ENCODE measurements at regions not wholly inside any gene's neighbourhood (a gene's known extent, or its start where the extent isn't known, plus 50 kb on each side); places are given as distances from the start of the nearest gene placed in this dataset.

DNA sequence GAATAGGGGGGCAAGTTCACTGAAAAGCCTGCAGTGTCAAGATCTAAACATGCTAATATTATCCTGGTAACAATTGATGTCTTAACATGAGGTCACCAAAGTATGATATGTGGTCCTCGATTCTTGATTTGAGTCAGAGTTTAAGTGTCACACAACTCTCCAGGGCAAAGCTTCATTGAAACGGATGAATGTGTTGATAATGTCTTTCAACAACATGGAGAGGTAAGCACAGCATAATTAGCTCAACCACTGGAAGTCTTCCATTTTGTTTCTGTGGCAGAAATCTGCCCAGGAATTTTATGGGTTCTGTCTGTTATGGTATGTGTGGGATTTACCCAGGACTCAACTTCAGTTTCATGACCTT lies 591.5 kb downstream of the ZNF385D start:
- no peak for DNase-seq
- in situ Hi-C loops (cut with MboI; ENCODE audit: low pct_unique_long_range_greater_than_20kb, low sequenced_read_pairs) = no loop called here

DNA sequence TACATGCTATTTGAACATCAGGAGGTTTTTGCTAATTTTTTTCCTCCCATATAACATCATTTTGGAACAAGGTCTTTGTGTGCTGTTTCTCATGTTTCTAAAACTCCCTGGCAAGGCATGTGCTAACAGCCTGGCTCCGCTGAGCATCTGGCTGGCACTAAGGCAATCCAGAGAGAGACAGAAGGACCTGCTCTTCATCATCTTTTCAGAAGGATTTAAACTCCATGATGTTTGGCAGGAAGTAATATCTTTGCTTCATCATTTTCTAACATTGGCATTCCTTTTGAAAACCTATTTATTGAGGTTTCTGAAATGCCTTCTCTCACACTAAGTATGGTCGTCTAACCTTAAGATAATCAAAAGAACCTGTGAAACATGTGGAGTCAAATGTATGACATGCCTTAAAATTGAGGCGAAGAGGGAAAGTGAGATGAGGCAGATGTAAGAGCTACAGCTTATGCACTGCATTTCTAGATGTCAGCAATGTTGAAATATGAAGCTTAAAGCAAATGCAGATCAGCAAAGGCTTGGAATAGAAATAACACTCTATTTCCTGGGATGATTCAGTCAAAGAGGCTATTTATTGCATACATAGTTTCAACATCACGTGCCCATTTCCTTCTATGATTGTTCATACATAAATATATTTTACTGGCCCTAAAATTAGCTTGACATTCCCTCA lies 592.0 kb downstream of the ZNF385D start:
- in situ Hi-C loops (cut with MboI; ENCODE audit: low pct_unique_long_range_greater_than_20kb, low sequenced_read_pairs) = no loop called here
- no peak for DNase-seq

DNA sequence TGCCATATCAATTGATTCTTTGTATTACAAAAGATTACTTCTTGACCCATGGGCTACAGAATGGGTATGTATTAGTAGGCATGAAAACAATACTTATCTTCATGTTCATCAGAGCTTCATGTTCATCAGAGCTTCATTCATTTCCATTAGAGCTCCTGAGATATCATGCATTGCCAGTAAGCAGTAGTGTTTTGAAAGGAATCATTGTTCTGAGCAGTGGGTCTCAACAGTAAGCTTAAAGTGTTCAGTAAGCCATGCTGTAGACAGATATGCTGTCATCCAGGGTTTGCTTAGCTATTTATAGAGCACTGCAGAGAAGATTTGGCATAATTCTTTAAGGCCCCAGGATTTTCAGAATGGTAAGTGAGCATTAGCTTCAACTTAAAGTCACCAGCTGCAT lies 596.1 kb downstream of the ZNF385D start:
- DNase-seq = no peak
- in situ Hi-C loops (cut with MboI; ENCODE audit: low pct_unique_long_range_greater_than_20kb, low sequenced_read_pairs) = no loop called here

DNA sequence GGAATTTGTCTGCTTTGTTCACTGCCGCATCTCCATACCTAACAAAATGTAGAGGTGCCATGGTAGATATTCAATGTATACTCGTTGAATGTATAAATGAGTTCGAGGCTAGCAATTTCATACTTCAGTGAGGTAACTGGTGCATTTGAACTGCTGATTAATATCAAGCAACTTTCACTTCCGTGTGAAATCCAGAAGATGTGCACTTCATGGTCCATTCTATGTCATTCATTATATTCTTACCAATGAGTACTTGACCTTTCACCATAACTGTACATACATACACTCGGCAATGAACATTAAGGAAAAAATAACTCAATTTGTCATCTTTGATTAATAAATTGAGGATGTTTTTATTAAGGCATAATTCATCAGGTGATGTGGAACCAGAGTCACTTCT lies 598.5 kb downstream of the ZNF385D start:
- in situ Hi-C loops (cut with MboI; ENCODE audit: low pct_unique_long_range_greater_than_20kb, low sequenced_read_pairs) = no loop called here
- DNase-seq = no peak

DNA sequence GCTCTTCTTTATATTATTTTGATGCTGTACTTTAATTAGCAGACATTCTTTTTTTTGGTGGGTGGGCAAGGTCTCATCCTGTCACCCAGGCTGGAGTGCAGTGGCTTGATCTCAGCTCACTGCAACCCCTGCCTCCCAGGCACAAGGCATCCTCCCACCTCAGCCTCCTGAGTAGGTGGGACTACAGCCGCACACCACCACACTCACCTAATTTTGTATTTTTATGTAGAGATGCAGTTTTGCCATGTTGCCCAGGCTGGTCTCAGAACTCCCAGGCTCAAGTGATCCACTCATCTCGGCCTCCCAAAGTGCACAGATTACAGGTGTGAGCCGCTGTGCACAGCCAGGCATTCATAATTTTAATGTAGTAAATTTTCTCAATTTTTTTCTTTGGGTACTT lies 608.1 kb downstream of the ZNF385D start:
- peak; percentile 42 for DNase-seq
- in situ Hi-C loops (cut with MboI; ENCODE audit: low pct_unique_long_range_greater_than_20kb, low sequenced_read_pairs) = no loop called here

DNA sequence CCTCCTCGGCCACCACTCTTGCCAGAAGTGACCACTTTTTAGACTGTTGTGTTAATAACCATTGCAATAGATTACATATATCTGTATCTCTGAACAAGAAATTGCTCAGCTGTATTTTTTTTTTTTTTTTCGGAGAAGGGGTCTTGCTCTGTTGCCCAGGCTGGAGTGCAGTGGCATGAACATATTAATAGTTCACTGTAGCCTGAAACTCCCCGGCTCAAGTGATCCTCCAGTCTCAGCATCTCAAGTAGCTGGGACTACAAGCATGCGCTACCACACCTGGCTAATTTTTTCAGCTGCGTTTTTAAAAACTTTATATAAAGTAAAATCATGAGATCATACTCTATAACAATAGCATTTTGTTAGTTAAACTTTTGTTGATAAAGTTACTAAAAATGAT lies 609.0 kb downstream of the ZNF385D start:
- DNase-seq = no peak
- in situ Hi-C loops (cut with MboI; ENCODE audit: low pct_unique_long_range_greater_than_20kb, low sequenced_read_pairs) = no loop called here

DNA sequence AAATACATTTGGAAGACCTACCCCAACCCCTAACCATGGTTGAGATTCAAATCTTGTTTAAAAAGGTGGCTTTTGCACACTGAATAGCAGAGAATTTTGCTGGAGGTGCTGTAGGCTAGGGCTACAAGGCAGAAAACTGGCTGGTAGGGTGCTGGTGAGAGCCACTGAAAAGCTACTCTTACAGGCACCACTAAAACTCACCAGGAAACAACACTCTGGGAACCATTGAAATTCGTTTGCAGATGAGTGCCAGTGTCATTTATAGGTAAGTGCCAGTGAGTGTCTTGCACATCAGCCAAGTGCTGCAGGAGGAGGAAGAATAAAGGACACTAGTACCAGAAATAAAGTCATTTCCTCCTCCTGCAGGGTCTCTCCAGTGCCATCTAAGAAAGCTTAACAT lies 610.2 kb downstream of the ZNF385D start:
- DNase-seq = no peak
- in situ Hi-C loops (cut with MboI; ENCODE audit: low pct_unique_long_range_greater_than_20kb, low sequenced_read_pairs) = no loop called here

DNA sequence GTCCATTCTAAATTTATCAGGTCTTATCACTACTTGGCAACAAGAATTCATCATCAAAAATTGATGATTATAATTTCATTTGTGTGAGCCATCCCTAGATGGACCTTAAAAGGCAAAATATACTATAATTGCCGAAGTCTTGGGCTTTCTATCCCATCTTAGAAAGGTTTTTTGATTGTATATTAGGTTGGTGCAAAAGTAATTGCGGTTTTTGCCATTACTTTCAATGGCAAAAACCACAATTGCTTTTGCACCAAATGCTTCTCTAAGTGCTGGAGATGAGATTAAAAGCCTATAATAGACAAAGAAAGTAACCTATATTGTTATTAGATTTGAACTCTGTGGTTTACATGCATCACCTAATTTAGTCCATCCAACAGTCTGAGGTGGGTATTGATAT lies 612.9 kb downstream of the ZNF385D start:
- in situ Hi-C loops (cut with MboI; ENCODE audit: low pct_unique_long_range_greater_than_20kb, low sequenced_read_pairs) = no loop called here
- no peak for DNase-seq

DNA sequence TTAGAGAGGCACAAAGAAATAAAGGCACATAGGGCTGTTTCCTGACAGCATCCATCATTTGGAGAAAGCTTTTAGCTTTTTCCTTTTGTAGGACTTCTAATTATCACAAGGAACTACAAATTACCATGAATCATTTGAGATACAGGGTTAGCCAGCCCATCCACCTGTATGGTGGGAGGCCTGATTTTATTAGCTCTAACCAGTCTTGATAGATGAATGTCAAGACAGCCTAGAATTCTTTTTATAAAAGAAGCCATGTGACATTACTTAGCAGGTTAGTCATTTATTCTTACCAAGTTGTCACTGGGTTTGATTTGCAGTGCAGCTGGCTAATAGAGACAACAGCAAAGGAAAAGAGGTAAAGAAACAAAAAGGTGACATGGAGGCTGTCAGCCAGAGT lies 618.1 kb downstream of the ZNF385D start:
- DNase-seq = no peak
- in situ Hi-C loops (cut with MboI; ENCODE audit: low pct_unique_long_range_greater_than_20kb, low sequenced_read_pairs) = no loop called here

DNA sequence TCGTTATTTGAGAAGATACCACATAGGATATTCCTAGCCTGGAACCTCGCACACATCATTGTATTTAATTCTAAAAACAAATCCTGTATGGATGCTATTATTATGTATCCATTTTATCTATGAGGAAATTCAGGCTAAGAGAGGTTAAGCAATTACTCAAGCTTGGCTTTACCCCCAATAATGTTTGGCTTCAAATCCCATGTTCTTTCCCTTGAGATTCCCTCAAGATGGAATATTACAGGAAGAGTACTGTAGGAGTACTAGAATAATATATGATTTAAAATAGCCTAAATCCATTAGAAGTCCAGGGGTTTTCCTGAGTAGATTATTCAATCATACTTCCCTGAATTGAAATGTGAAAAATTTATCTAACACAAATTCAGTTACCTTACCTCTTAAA lies 630.2 kb downstream of the ZNF385D start:
- in situ Hi-C loops (cut with MboI; ENCODE audit: low pct_unique_long_range_greater_than_20kb, low sequenced_read_pairs) = no loop called here
- no peak for DNase-seq

DNA sequence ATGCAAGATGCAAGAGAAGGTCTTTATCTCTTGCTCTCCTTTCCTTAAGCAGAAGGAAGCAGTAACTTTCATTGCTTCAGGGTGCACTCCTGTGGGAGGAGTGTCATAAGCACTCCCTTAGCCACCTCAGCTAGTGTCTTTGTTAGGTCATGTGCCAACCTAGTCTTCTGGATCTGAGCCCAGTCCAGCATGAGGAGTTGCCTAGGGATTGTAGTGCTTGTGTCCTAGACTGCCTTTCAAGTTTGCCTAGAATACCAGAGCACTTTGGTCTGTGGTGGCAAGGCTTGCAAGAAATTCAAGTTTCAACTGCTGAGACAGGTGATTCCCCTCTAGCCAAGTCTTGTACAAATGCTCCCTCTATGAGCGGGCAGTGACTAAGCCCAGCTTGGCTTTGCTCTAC lies 633.6 kb downstream of the ZNF385D start:
- no peak for DNase-seq
- in situ Hi-C loops (cut with MboI; ENCODE audit: low pct_unique_long_range_greater_than_20kb, low sequenced_read_pairs) = no loop called here

DNA sequence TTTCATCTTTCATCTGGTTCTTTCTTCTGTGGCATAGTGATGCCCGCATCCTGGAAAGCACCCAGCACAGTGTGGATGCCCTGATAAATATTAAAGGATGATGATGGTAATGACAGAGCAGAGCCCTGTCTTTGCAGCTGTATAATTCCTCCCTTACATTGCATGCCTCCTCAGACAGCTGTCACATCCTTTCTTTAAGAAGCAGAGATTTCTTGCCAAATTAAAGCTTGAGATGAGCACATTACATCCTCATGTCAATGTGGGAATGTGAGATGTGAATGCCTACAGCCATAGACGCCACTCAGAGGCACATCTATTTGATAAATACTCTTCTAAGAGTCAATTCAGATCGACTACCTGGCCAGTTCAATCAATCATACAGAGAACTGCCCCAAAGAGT lies 642.0 kb downstream of the ZNF385D start:
- in situ Hi-C loops (cut with MboI; ENCODE audit: low pct_unique_long_range_greater_than_20kb, low sequenced_read_pairs) = no loop called here

DNA sequence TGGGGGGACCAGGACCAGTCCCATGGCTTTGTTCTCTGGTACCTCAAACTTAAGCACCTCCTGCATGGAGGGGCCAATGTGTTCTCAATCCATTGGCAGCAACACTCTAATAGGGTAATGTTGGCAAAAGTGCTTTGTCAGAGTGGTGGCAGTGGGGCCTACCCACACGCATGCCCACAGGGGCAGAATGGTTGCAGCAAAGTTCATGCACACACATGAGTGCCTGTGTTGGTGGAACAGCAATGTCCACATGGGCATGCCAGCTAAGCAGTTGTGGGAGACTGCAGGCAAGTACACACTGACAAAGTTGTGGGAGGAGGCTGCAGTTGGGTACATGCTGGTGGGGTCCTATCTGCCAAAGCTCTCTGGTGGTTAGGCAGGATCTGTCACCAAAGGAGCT lies 645.2 kb downstream of the ZNF385D start:
- no peak for DNase-seq
- in situ Hi-C loops (cut with MboI; ENCODE audit: low pct_unique_long_range_greater_than_20kb, low sequenced_read_pairs) = no loop called here

More for the DNA sequence above, 642.0 kb downstream of the ZNF385D start:
- no peak for DNase-seq

DNA sequence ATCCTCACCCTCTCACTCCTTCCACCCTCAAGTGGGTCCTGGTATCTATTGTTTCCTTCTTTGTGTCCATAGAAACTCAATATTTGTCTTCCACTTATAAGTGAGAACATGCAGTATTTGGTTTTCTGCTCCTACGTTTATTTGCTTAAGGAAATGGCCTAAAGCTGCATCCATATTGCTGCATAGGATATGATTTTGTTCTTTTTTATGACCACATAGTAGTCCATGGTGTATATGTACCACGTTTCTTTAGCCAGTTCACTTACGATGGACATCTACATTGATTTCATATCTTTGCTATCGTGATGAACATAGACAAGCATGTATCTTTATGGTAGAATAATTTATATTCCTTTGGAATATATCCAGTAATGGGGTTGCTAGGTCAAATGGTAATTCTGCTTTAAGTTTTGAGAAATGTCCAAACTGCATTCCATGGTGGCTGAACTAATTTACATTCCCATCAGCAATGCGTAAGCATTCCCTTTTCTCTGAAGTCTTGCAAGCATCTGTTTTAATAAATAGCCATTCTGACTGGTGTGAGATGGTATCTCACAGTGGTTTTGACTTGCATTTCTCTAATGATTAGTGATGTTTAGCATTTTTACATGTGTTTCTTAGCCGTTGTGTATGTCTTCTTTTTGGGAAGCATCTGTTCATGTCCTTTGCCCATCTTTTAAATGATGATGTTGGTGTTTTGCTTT lies 650.2 kb downstream of the ZNF385D start:
- DNase-seq = no peak
- in situ Hi-C loops (cut with MboI; ENCODE audit: low pct_unique_long_range_greater_than_20kb, low sequenced_read_pairs) = no loop called here

DNA sequence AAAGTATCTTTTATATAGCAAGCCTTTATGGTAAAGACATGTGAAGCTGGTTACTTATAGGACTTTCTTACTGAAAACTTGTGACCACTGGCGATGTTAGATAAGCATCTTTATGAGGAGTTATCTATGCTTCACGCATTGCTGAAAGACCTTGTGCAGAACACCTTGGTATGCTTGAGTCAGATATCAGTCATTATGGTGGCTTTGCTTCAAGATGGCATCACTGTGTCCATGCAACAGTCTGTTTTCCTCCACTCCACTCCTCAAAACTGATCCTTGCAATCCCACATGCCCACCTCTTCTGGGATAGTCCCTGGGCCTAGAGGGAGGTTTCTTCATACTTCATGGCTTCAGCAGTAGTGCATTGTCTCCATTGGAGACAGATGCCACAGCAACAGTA lies 656.3 kb downstream of the ZNF385D start:
- in situ Hi-C loops (cut with MboI; ENCODE audit: low pct_unique_long_range_greater_than_20kb, low sequenced_read_pairs) = no loop called here
- no peak for DNase-seq

DNA sequence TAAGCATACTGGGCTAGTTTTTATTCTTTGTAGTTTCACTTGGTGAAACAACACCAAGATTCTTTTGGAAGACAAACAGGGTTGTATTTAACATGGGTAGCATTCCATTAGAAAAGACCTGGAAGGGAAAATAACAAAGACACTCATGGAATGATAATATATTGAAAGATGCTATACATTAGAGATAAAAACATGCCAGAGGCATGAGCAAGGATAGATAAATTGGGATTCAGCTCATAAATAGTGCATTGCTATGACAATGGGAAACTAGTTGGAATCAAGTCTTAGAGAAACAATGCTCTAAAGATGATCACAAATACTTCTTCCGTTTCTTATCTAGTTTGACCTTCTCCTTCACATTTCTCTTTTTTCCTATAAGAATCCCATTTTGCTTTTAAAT lies 677.4 kb downstream of the ZNF385D start:
- no peak for DNase-seq
- in situ Hi-C loops (cut with MboI; ENCODE audit: low pct_unique_long_range_greater_than_20kb, low sequenced_read_pairs) = no loop called here

DNA sequence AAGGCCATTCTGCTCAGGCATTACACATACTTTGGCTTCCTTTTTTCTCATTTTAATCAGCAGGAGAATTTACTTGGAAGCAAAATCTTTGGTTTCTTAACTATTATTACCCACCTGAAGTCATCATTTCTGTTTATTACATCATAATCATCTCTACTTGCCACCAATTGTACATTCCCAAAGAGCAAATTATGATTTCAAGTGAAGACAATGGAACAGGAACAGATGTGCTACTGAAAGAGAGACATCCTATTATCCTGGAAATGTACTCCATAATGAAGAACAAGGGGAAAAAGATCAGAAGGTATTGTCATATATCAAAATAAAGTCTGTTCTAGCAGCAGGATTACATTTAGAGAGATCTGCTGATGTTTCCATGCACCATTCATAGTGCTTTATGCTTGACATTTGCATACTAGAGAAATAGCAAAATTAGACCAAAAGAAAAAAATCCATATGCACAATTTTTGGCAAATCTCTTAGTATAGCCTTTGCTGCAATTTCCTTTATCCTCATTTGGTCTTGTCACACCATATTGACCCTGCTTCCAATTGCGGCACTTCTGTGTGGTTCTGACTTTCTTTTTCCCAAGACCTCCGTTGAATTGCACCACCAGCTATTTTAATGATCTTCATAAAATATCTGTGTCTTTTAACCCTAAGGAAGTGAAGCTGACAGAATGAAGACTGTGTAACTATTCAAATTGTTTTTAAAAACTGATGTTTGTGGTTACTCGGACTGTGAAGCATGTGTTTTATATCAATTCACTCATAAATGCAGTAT lies 683.8 kb downstream of the ZNF385D start:
- no peak for DNase-seq
- in situ Hi-C loops (cut with MboI; ENCODE audit: low pct_unique_long_range_greater_than_20kb, low sequenced_read_pairs) = no loop called here

DNA sequence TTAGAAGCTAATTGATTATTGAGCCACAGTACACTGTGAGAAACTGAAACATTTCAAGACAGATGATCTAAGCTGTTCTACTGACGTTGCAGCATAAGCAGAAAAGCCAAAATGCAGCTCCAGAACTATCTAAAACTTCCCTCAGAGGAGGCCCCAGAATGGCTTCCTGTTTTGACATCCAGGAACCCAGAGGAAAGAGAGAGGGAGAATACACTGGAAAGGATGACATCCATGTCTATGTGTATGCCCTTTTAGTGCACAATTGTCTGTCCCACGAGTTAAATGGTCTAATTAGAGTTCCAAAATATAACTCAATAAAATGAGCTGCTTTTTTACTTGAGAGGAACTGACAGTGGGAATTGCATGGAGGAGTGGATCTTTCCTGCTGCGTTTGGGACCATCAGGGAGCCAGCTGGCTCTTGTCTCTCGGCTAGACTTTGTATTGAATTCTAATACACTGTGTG lies 688.1 kb downstream of the ZNF385D start:
- in situ Hi-C loops (cut with MboI; ENCODE audit: low pct_unique_long_range_greater_than_20kb, low sequenced_read_pairs) = no loop called here
- no peak for DNase-seq

DNA sequence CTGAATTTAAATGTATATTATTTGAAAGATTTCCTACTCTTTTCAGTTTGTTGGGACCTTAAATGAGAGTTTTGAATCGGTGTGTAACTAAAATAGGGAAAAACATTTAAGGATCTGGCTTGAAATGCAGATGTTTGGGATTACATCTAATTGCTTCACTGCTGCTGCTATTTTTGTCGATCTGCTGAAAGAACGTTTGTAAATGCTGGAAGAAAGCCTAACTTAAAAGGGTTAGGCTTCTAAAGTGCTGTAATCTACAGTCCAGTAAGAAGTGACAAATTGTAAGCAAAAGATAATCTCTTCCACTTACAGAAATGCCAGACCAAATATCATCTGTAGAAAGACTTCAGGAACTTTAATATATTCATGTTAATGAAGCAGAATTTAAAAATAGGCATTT lies 691.6 kb downstream of the ZNF385D start:
- in situ Hi-C loops (cut with MboI; ENCODE audit: low pct_unique_long_range_greater_than_20kb, low sequenced_read_pairs) = no loop called here
- no peak for DNase-seq

DNA sequence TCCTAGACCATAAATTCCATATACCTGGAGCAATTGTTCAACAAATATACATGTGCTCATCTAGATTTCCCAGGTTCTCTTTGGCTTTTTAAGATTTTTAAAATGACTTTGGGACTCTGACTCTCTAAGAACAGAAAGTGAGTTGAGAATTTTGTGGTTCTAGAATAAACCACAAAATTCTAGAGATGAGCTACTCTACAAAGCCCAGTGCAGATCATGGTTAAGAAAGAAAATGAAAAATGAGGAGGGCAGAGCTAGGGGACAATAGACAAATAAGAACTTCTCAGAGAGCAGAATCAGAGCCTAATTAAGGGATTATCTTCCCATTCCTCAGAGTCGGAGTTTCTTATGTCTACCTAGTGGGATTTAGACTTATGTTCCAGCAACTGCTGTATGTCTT lies 694.7 kb downstream of the ZNF385D start:
- in situ Hi-C loops (cut with MboI; ENCODE audit: low pct_unique_long_range_greater_than_20kb, low sequenced_read_pairs) = no loop called here
- no peak for DNase-seq
